SK-N-SH (cell line): ENCODE measurements at regions not wholly inside any gene's neighbourhood (a gene's known extent, or its start where the extent isn't known, plus 50 kb on each side); places are given as distances from the start of the nearest gene placed in this dataset.

ENCODE experiments used
- CTCF ChIA-PET: fragments of 300-600, 350-600 bp; formaldehyde crosslinking; extraction: SDS; loops from one replicate; lab custom pipeline; 2021; lab: Yijun Ruan, JAX
- POLR2A ChIA-PET: fragments of 350-600 bp; sonication (Branson Sonifier 250); formaldehyde crosslinking; extraction: SDS; loops from one replicate; lab custom pipeline; 2020; ENCODE audit warnings: antibody characterized with exemption, inconsistent platforms; lab: Yijun Ruan, JAX
- DNase-seq: peaks from one replicate; pipeline ENCODE4 v3.0.0; 2012
- H2AFZ ChIP-seq: fragments of 200-600 bp; sonication (generic); 2 replicates; pipeline ENCODE4 v1.8.1; 2016; ENCODE audit warnings: antibody characterized with exemption, mild to moderate bottlenecking, low read depth
- H3F3A ChIP-seq: fragments of 200-600 bp; sonication (generic); replicated peaks from 2 replicates; pipeline ENCODE3; 2016; ENCODE audit warnings: antibody characterized with exemption, mild to moderate bottlenecking; ENCODE audit not compliant: insufficient read depth
- H3K27ac ChIP-seq, 2 experiments: fragments of 200-500 bp in 1 of 2; fragments of 200-600 bp in 1 of 2; sonication (Bioruptor generic) in 1 of 2; sonication (generic), shearing (Covaris generic) in 1 of 2; 2 replicates each; pipeline versions ENCODE4 v1.5.1 to v1.6.1; 2014 to 2016; ENCODE audit warnings: low read depth in 2 of 2, inconsistent platforms in 1 of 2, low read length in 1 of 2, mild to moderate bottlenecking in 1 of 2, mixed read lengths in 1 of 2
- H3K27me3 ChIP-seq: fragments of 200-600 bp; sonication (generic), shearing (Covaris generic); 2 replicates; pipeline ENCODE4 v1.6.1; 2016; ENCODE audit warnings: mixed run types; ENCODE audit not compliant: insufficient read depth
- H3K36me3 ChIP-seq, 2 experiments: fragments of 200-500 bp in 1 of 2; fragments of 200-600 bp in 1 of 2; sonication (Bioruptor generic) in 1 of 2; sonication (generic) in 1 of 2; replicated peaks in 1 of 2; 2 replicates each; pipeline versions ENCODE3 to v1.5.1; 2014 to 2016; ENCODE audit warnings: low read length in 1 of 2, mild to moderate bottlenecking in 1 of 2; ENCODE audit not compliant: insufficient read depth in 2 of 2, control insufficient read depth in 1 of 2
- H3K4me1 ChIP-seq, 2 experiments: fragments of 200-500 bp in 1 of 2; fragments of 200-600 bp in 1 of 2; sonication (Bioruptor generic) in 1 of 2; sonication (generic), shearing (Covaris generic) in 1 of 2; 2 replicates each; pipeline versions ENCODE4 v1.5.1 to v1.6.1; 2014 to 2016; ENCODE audit warnings: low read depth in 1 of 2, low read length in 1 of 2, mixed run types in 1 of 2; ENCODE audit not compliant: insufficient read depth in 2 of 2, control insufficient read depth in 1 of 2
- H3K4me2 ChIP-seq: fragments of 200-600 bp; sonication (generic), shearing (Covaris generic); 2 replicates; pipeline ENCODE4 v1.6.1; 2017; ENCODE audit warnings: mixed run types
- H3K4me3 ChIP-seq, 2 experiments: fragments of 200-500 bp in 1 of 2; fragments of 200-600 bp in 1 of 2; sonication (Bioruptor generic) in 1 of 2; sonication (generic), shearing (Covaris generic) in 1 of 2; 2 replicates each; pipeline versions ENCODE4 v1.5.1 to v1.8.1; 2014 to 2016; ENCODE audit warnings: low read depth in 2 of 2, inconsistent platforms in 1 of 2, low read length in 1 of 2, mild to moderate bottlenecking in 1 of 2, mixed read lengths in 1 of 2, moderate library complexity in 1 of 2
- H3K79me2 ChIP-seq: fragments of 200-600 bp; sonication (generic); 2 replicates; pipeline ENCODE4 v1.8.1; 2017; ENCODE audit warnings: mild to moderate bottlenecking; ENCODE audit not compliant: insufficient read depth
- H3K9ac ChIP-seq: fragments of 200-600 bp; sonication (generic); 2 replicates; pipeline ENCODE4 v1.6.1; 2017; ENCODE audit warnings: mixed run types
- H3K9me2 ChIP-seq: fragments of 200-600 bp; sonication (generic); 2 replicates; pipeline ENCODE4 v1.6.1; 2017; ENCODE audit warnings: mixed run types
- H3K9me3 ChIP-seq: fragments of 200-600 bp; sonication (generic); 2 replicates; pipeline ENCODE4 v1.6.1; 2017; ENCODE audit warnings: mixed run types, mild to moderate bottlenecking, moderate library complexity
- H4K20me1 ChIP-seq: fragments of 200-600 bp; sonication (generic); 2 replicates; pipeline ENCODE4 v1.6.1; 2017; ENCODE audit warnings: mild to moderate bottlenecking, mixed run types; ENCODE audit not compliant: insufficient read depth
- ELF1 ChIP-seq: IDR thresholded peaks from 2 replicates; pipeline ENCODE4 v1.4.0; 2012
- EP300 ChIP-seq, 2 experiments: IDR thresholded peaks; 2 replicates each; pipeline versions ENCODE4 v1.4.0 to v1.6.1; 2012; ENCODE audit warnings: borderline replicate concordance in 1 of 2, low read depth in 1 of 2, low read length in 1 of 2
- FOXJ3 ChIP-seq: sonication (generic); formaldehyde crosslinking; IDR thresholded peaks from 2 replicates; pipeline ENCODE4 v1.5.1; 2020; ENCODE audit warnings: mild to moderate bottlenecking, missing genetic modification reagents
- GABPA ChIP-seq: IDR thresholded peaks from 2 replicates; pipeline ENCODE4 v1.4.0; 2012; ENCODE audit warnings: low read depth, mild to moderate bottlenecking
- GATA2 ChIP-seq: sonication (generic); formaldehyde crosslinking; IDR thresholded peaks from 2 replicates; pipeline ENCODE4 v1.5.0; 2020; ENCODE audit warnings: mild to moderate bottlenecking, missing genetic modification reagents
- JUND ChIP-seq: IDR thresholded peaks from 2 replicates; pipeline ENCODE4 v1.4.0; 2012
- MEF2A ChIP-seq: IDR thresholded peaks from 2 replicates; pipeline ENCODE4 v1.4.0; 2012; ENCODE audit warnings: low read depth, borderline replicate concordance
- POLR2AphosphoS5 ChIP-seq: IDR thresholded peaks from 2 replicates; pipeline ENCODE4 v1.6.1; 2012; ENCODE audit warnings: low read depth, low read length
- RAD21 ChIP-seq: IDR thresholded peaks from 2 replicates; pipeline ENCODE4 v1.6.1; 2012; ENCODE audit warnings: mild to moderate bottlenecking, low read length
- RXRA ChIP-seq: IDR thresholded peaks from 2 replicates; pipeline ENCODE4 v1.4.0; 2012; ENCODE audit warnings: low read depth, mild to moderate bottlenecking, borderline replicate concordance
- SMC3 ChIP-seq: IDR thresholded peaks from 2 replicates; pipeline ENCODE4 v1.6.1; 2012; ENCODE audit warnings: low read depth, low read length, improper control_type of control experiment
- TCF12 ChIP-seq: IDR thresholded peaks from 2 replicates; pipeline ENCODE4 v1.4.0; 2012
- WGBS: methylation state at CpG from one replicate; pipeline ENCODE4 v1.1.6; 2017; ENCODE audit warnings: low lambda C conversion rate; 5-methylcytosine and 5-hydroxymethylcytosine counted together
- TF ChIP-seq, protein P1 (sequence below): IDR thresholded peaks from 2 replicates; pipeline ENCODE4 v1.4.0; 2012; ENCODE audit warnings: low read depth, borderline replicate concordance
- TF ChIP-seq, protein P2 (sequence below): IDR thresholded peaks from 2 replicates; pipeline ENCODE4 v1.4.0; 2012; ENCODE audit warnings: low read depth, borderline replicate concordance
- TF ChIP-seq, protein P3 (sequence below): IDR thresholded peaks from 2 replicates; pipeline ENCODE4 v1.6.1; 2012; ENCODE audit warnings: mild to moderate bottlenecking, low read depth, low read length, moderate library complexity
- TF ChIP-seq, protein P4 (sequence below): IDR thresholded peaks from 2 replicates; pipeline ENCODE4; 2012
- TF ChIP-seq, protein P5 (sequence below): fragments of 200-600 bp; sonication (generic); IDR thresholded peaks from 2 replicates; pipeline ENCODE4 v1.6.1; 2017; ENCODE audit warnings: antibody characterized with exemption, mild to moderate bottlenecking, moderate library complexity
- TF ChIP-seq, protein P6 (sequence below): fragments of 150-350 bp; IDR thresholded peaks from 2 replicates; pipeline ENCODE4 v1.6.1; 2017; ENCODE audit warnings: antibody characterized with exemption, low read length, low read depth, borderline replicate concordance

DNA sequence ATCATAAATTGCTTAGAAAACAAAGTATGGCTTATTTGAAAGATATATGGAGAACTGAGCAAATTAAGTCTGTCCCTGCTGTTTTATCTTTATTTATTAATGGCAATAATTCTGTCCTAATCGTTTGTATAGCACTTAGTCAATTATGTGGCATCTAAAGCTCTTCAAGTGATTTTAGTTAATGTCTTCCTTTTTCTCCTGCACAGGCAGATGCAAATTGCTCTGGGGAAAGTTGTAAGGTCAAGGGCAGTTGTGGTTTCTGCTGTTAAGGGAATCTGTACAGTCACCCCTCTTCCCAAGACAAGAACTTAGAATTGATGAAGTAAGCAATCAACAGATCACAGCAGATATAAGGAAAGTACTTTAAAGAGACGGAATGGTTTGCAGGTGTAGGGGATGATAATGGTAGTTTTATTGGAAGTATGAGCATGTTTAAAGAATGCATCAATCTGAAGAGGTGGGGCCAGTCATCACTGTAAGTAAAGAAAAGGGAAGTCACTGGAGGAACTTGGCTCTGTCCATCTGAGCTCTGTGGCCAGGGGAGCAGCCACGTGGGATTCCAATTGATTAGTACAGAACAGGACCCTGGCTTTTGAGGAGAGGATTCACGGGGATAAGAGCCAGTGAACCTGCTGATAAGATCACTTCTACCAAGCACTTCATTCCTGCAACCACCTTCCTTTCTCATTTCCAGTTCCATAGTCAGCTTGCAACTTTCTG is 116.0 kb upstream of the KCNJ6 start:
- Histone ChIP-seq H3F3A (no peaks in the 10 kb centered on the region), H3K4me2 (no peak overlapping the region), H3K27ac (no peak overlapping the region), H2AFZ (no peak overlapping the region), H3K9me3 (no peaks in the 10 kb centered on the region), H3K79me2 (no peaks in the 10 kb centered on the region), H3K9me2 (no peaks in the 10 kb centered on the region), H3K4me1 (no peaks in the 10 kb centered on the region), H3K36me3 (no peaks in the 10 kb centered on the region), H4K20me1 (no peaks in the 10 kb centered on the region), H3K4me3 (no peak overlapping the region), H3K27me3 (no peaks in the 10 kb centered on the region), H3K9ac (no peak overlapping the region)
- ChIA-PET CTCF (no interaction called here), POLR2A (no interaction called here)
- DNase-seq, result no peak
- WGBS, result 3% methylated on average over 4 of the region's 4 CpGs
- TF ChIP-seq POLR2AphosphoS5, result no peak
- no peak for TF ChIP-seq GABPA
- no peak for TF ChIP-seq RXRA

DNA sequence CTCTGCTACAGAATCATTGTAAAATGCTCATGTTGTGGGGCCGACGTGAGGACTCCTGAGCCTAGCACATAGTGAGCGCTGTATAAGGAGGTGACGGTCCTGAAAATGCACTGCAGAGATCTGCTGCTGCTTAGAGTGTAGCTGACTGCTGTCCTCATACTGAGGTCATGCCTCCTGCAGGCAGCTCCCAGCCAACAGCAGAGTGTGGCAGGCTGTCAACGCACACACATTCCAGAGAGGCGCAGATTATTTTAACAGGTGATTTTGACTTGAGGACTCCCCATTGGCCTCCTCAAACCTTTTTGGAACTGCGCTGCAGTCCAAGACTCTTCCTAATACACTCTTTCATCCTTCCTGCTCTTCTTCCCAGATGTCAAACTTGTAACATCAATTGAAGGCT is 119.8 kb upstream of the KCNJ6 start:
- Histone ChIP-seq H3K9me2 (no peaks in the 10 kb centered on the region), H3K27me3 (no peaks in the 10 kb centered on the region), H3K4me3 (no peak overlapping the region), H3K4me1 (no peaks in the 10 kb centered on the region), H3K9me3 (no peaks in the 10 kb centered on the region), H3K27ac (no peak overlapping the region), H3K9ac (no peak overlapping the region), H4K20me1 (no peaks in the 10 kb centered on the region), H3K36me3 (no peaks in the 10 kb centered on the region), H2AFZ (no peak overlapping the region), H3F3A (no peaks in the 10 kb centered on the region), H3K79me2 (no peaks in the 10 kb centered on the region), H3K4me2 (no peak overlapping the region)
- POLR2A ChIA-PET, result no interaction called here
- DNase-seq, result no peak
- WGBS, result 52% methylated on average over 7 of the region's 7 CpGs
- CTCF ChIA-PET, result no interaction called here
- TF ChIP-seq, protein P1, sequence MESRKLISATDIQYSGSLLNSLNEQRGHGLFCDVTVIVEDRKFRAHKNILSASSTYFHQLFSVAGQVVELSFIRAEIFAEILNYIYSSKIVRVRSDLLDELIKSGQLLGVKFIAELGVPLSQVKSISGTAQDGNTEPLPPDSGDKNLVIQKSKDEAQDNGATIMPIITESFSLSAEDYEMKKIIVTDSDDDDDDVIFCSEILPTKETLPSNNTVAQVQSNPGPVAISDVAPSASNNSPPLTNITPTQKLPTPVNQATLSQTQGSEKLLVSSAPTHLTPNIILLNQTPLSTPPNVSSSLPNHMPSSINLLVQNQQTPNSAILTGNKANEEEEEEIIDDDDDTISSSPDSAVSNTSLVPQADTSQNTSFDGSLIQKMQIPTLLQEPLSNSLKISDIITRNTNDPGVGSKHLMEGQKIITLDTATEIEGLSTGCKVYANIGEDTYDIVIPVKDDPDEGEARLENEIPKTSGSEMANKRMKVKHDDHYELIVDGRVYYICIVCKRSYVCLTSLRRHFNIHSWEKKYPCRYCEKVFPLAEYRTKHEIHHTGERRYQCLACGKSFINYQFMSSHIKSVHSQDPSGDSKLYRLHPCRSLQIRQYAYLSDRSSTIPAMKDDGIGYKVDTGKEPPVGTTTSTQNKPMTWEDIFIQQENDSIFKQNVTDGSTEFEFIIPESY, result no peak
- TF ChIP-seq ELF1, result no peak
- TF ChIP-seq GATA2 (CRISPR knock-in tag), result no peak
- TF ChIP-seq, protein P2, sequence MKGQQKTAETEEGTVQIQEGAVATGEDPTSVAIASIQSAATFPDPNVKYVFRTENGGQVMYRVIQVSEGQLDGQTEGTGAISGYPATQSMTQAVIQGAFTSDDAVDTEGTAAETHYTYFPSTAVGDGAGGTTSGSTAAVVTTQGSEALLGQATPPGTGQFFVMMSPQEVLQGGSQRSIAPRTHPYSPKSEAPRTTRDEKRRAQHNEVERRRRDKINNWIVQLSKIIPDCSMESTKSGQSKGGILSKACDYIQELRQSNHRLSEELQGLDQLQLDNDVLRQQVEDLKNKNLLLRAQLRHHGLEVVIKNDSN, result no peak
- TF ChIP-seq, protein P3, sequence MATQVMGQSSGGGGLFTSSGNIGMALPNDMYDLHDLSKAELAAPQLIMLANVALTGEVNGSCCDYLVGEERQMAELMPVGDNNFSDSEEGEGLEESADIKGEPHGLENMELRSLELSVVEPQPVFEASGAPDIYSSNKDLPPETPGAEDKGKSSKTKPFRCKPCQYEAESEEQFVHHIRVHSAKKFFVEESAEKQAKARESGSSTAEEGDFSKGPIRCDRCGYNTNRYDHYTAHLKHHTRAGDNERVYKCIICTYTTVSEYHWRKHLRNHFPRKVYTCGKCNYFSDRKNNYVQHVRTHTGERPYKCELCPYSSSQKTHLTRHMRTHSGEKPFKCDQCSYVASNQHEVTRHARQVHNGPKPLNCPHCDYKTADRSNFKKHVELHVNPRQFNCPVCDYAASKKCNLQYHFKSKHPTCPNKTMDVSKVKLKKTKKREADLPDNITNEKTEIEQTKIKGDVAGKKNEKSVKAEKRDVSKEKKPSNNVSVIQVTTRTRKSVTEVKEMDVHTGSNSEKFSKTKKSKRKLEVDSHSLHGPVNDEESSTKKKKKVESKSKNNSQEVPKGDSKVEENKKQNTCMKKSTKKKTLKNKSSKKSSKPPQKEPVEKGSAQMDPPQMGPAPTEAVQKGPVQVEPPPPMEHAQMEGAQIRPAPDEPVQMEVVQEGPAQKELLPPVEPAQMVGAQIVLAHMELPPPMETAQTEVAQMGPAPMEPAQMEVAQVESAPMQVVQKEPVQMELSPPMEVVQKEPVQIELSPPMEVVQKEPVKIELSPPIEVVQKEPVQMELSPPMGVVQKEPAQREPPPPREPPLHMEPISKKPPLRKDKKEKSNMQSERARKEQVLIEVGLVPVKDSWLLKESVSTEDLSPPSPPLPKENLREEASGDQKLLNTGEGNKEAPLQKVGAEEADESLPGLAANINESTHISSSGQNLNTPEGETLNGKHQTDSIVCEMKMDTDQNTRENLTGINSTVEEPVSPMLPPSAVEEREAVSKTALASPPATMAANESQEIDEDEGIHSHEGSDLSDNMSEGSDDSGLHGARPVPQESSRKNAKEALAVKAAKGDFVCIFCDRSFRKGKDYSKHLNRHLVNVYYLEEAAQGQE, result no peak
- no peak for TF ChIP-seq EP300 (IDR thresholded peaks at IDR 0.05; ENCODE audit: borderline replicate concordance in 1 of 2, low read depth in 1 of 2, low read length in 1 of 2)
- TF ChIP-seq FOXJ3 (CRISPR knock-in tag), result no peak
- no peak for TF ChIP-seq JUND
- no peak for TF ChIP-seq RAD21
- TF ChIP-seq TCF12, result no peak
- no peak for TF ChIP-seq SMC3
- TF ChIP-seq, protein P4, sequence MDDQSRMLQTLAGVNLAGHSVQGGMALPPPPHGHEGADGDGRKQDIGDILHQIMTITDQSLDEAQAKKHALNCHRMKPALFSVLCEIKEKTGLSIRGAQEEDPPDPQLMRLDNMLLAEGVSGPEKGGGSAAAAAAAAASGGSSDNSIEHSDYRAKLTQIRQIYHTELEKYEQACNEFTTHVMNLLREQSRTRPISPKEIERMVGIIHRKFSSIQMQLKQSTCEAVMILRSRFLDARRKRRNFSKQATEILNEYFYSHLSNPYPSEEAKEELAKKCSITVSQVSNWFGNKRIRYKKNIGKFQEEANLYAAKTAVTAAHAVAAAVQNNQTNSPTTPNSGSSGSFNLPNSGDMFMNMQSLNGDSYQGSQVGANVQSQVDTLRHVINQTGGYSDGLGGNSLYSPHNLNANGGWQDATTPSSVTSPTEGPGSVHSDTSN, result no peak
- TF ChIP-seq, protein P5, sequence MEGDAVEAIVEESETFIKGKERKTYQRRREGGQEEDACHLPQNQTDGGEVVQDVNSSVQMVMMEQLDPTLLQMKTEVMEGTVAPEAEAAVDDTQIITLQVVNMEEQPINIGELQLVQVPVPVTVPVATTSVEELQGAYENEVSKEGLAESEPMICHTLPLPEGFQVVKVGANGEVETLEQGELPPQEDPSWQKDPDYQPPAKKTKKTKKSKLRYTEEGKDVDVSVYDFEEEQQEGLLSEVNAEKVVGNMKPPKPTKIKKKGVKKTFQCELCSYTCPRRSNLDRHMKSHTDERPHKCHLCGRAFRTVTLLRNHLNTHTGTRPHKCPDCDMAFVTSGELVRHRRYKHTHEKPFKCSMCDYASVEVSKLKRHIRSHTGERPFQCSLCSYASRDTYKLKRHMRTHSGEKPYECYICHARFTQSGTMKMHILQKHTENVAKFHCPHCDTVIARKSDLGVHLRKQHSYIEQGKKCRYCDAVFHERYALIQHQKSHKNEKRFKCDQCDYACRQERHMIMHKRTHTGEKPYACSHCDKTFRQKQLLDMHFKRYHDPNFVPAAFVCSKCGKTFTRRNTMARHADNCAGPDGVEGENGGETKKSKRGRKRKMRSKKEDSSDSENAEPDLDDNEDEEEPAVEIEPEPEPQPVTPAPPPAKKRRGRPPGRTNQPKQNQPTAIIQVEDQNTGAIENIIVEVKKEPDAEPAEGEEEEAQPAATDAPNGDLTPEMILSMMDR, result no peak
- TF ChIP-seq, protein P6, sequence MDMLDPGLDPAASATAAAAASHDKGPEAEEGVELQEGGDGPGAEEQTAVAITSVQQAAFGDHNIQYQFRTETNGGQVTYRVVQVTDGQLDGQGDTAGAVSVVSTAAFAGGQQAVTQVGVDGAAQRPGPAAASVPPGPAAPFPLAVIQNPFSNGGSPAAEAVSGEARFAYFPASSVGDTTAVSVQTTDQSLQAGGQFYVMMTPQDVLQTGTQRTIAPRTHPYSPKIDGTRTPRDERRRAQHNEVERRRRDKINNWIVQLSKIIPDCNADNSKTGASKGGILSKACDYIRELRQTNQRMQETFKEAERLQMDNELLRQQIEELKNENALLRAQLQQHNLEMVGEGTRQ, result no peak
- TF ChIP-seq RXRA, result no peak
- TF ChIP-seq GABPA, result no peak
- no peak for TF ChIP-seq MEF2A
